Bronchial epithelial cell (primary cell): ENCODE measurements at regions not wholly inside any gene's neighbourhood (a gene's known extent, or its start where the extent isn't known, plus 50 kb on each side); places are given as distances from the start of the nearest gene placed in this dataset.
A peak's percentile ranks its signal among the peaks of the same experiment; 100 is the strongest.

Source experiments
- DNase-seq: peaks from one replicate; pipeline ENCODE4 v3.0.0-alpha.2; 2010; ENCODE audit warnings: low read depth
- FAIRE-seq: peaks from 2 replicates; lab custom pipeline; 2011; peaks lifted over from hg19 to GRCh38; lab: Jason Lieb, UNC
- H3K27me3 ChIP-seq: 2 replicates; pipeline ENCODE4 v1.5.1; 2011; ENCODE audit warnings: low read length; ENCODE audit not compliant: control insufficient read depth, insufficient read depth
- H3K36me3 ChIP-seq: 2 replicates; pipeline ENCODE4 v1.5.1; 2011; ENCODE audit warnings: low read length; ENCODE audit not compliant: control insufficient read depth, insufficient read depth
- H3K4me3 ChIP-seq: 2 replicates; pipeline ENCODE4 v1.5.1; 2011; ENCODE audit warnings: mild to moderate bottlenecking, low read depth, low read length, control low read depth
- TF ChIP-seq, protein P1 (sequence below): IDR thresholded peaks from 2 replicates; pipeline ENCODE4 v1.5.1; 2011; ENCODE audit warnings: mild to moderate bottlenecking, moderate library complexity, low read length, control low read depth, inconsistent platforms; ENCODE audit not compliant: insufficient read depth, severe bottlenecking

DNA sequence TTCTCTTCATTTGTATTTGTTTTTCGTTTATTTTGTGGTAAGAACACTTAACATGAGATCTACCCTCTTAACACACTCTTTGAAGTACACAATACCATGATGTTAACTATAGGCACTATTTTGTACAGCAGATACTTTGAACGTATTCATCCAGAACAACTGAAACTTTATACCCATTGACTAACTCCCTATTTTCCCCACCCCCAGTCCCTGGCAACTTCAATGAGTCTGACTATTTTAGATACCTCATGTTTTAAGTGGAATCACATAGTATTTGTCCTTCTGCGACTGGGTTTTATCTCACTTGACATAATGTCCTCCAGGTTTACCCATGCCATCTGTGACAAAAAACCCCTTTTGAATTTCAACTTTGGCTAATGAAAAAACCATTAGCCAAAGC, 356.3 kb upstream of the CDH20 start:
- Histone ChIP-seq H3K36me3 (no peaks in the 10 kb centered on the region), H3K27me3 (no peaks in the 10 kb centered on the region), H3K4me3 (no peak overlapping the region)
- FAIRE-seq (no peak), DNase-seq (no peak)
- TF ChIP-seq, protein P1, sequence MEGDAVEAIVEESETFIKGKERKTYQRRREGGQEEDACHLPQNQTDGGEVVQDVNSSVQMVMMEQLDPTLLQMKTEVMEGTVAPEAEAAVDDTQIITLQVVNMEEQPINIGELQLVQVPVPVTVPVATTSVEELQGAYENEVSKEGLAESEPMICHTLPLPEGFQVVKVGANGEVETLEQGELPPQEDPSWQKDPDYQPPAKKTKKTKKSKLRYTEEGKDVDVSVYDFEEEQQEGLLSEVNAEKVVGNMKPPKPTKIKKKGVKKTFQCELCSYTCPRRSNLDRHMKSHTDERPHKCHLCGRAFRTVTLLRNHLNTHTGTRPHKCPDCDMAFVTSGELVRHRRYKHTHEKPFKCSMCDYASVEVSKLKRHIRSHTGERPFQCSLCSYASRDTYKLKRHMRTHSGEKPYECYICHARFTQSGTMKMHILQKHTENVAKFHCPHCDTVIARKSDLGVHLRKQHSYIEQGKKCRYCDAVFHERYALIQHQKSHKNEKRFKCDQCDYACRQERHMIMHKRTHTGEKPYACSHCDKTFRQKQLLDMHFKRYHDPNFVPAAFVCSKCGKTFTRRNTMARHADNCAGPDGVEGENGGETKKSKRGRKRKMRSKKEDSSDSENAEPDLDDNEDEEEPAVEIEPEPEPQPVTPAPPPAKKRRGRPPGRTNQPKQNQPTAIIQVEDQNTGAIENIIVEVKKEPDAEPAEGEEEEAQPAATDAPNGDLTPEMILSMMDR, result no peak

DNA sequence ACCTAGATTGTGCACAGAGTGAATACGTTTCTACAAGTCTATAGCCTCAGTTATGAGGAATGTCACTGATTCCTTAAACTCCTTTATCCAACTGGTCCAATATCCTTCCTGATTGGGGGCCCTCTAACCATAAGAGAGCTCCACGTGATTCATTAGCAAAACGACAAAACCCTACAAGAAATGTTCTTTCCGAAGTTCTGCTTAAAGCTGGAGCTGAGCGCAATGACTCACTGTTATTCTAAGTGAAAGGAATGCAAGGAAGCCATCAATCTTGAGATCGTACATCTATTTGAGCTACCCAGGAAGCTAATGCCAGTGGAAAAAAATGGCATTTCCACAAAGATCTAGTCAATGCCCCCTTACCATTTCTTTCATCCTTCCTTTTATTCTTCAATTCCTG, 354.9 kb upstream of the CDH20 start:
- FAIRE-seq, result no peak
- Histone ChIP-seq H3K4me3 (no peak overlapping the region), H3K36me3 (no peaks in the 10 kb centered on the region), H3K27me3 (no peaks in the 10 kb centered on the region)
- TF ChIP-seq, protein P1, result no peak
- DNase-seq, result peak; percentile 15

DNA sequence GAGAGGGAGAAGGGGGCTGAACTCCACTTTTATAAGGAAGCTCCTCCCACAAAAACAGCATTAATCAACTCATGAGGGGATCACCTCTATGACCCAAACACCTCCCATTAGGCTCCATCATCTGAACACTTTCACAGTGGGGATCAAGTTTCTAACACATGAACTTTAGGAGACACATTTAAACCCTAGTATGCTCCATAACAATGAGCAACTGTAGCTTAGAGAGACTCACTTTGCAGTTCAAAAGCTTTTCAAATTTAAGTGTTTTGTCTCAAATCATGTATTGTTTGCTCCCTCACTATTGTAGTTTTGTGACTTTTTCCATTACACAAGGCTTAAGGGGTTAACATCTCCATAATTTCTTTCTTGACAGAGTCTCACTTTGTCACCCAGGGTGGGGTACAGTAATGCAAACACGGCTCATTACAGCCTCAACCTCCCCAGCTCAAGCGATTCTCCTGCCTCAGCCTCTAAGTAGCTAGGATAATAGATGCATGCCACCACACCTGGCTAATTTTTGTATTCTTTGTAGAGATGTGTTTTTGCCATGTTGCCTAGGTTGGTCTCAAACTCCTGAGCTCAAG, 352.7 kb upstream of the CDH20 start:
- FAIRE-seq (no peak), DNase-seq (no peak)

DNA sequence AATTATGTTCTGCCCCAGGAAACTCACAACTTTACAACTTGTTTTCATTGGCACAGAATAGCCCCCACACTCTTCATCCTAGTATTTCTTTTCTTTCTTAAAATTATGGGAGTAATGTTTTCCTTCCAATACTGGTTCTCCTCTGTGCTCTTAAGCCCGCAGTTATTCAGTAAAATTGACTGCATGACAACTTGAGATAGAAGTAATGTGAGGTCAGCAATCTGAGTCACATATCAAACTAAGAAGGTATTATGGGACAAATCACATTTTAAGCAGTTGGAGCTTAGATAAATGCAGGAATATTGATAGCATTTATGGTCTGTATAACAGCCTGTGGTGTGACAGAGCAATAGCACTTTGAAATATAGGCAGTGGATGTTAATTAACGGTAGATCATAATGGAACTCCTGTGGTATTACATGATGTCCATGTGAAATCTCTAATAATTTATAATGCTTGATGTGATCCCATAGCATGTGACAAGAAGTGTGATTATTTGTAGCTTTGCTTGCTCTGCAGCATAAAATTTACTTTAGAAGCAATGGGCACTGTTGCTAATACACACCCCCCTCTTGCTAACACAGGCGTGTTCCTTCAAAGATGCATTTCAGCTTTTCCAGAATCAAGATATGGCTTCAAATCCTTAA, 351.4 kb upstream of the CDH20 start:
- TF ChIP-seq, protein P1, result no peak
- no peaks in the 10 kb centered on the region for H3K27me3 ChIP-seq
- DNase-seq, result no peak
- no peak overlapping the region for H3K4me3 ChIP-seq
- no peaks in the 10 kb centered on the region for H3K36me3 ChIP-seq
- FAIRE-seq, result no peak

More for the DNA sequence above, 352.7 kb upstream of the CDH20 start:
- TF ChIP-seq, protein P1, result no peak
- no peaks in the 10 kb centered on the region for H3K36me3 ChIP-seq
- no peaks in the 10 kb centered on the region for H3K27me3 ChIP-seq
- H3K4me3 ChIP-seq, result no peak overlapping the region

DNA sequence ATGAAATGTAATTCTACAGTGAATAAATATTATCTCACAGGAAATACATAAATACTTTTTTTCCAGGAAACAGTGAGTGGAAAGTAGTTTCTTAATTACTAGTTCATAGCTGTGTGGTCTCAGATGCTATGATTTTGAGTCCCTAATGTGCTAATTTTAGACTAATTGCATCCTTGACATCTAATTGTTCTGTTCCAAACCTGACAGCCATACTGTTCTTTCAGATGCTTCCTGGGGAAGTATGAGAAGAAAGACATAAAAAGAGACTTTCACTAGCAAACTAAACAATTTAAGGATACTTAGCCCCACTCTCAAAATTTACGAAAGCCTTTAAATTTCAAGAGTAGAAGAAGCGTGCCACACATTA, 350.9 kb upstream of the CDH20 start:
- FAIRE-seq, result no peak
- TF ChIP-seq, protein P1, result no peak

DNA sequence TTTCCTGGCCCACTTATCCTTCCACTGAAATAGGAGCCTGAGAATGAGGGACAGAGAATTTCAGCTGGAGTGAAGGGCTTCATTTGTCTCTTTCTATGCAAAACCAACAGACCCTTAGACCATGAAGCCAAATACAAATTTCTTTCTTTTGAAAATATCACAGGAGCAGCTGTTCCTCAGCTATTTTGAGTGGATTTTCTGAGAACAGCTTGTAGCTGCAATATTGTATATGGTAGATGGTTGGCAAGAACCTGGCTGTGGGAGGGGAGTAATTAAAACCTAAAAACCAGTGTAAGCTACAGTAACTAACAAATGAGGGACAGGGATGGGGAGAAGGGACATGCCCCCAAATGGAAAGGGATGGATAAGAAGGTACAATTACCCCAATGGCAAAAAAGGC, 350.3 kb upstream of the CDH20 start:
- H3K36me3 ChIP-seq, result no peaks in the 10 kb centered on the region
- DNase-seq, result no peak
- H3K27me3 ChIP-seq, result no peaks in the 10 kb centered on the region
- FAIRE-seq, result no peak
- no peak overlapping the region for H3K4me3 ChIP-seq
- TF ChIP-seq, protein P1, result no peak

More for the DNA sequence above, 350.9 kb upstream of the CDH20 start:
- Histone ChIP-seq H3K27me3 (no peaks in the 10 kb centered on the region), H3K4me3 (no peak overlapping the region), H3K36me3 (no peaks in the 10 kb centered on the region)
- no peak for DNase-seq
